RPMI8226 (cell line): ENCODE measurements at regions not wholly inside any gene's neighbourhood (a gene's known extent, or its start where the extent isn't known, plus 50 kb on each side); places are given as distances from the start of the nearest gene placed in this dataset.
A peak's percentile ranks its signal among the peaks of the same experiment; 100 is the strongest.

Experiments
- DNase-seq: peaks from one replicate; pipeline ENCODE4 v3.0.0-alpha.2; 2015

DNA sequence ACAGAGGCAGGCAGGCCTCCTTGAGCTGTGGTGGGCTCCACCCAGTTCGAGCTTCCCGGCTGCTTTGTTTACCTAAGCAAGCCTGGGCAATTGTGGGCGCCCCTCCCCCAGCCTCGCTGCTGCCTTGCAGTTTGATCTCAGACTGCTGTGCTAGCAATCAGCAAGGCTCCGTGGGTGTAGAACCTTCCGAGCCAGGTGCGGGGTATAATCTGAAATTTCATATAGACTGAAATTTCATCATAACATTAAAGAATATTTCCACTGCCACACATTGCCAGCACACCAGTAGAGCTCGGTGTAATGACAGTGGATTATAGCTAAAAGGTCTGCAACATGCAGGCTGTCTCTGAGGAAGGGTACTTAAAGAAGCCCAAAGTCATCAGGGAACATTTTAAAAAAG lies 344.3 kb upstream of the COL8A1 start:
- DNase-seq, result peak; percentile 55

DNA sequence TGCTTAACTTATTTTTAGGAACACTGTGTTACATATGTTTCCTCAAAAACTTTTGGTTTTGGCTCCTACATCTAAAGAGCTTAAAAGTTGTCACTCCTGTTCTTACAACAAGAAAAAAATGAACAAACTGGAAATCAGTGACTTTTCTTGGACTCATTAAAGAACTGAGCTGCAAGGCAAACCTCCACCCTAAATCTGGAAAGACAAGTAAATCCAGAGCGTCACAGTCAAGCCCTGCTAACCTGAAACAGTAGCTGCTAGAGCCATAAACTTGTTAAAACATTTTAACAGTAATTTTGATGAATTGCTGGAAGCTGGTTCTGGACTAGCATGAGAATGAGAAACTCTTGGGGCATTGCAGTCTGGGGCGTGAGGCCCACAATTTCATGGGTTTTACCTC lies 350.5 kb upstream of the COL8A1 start:
- DNase-seq, result no peak

DNA sequence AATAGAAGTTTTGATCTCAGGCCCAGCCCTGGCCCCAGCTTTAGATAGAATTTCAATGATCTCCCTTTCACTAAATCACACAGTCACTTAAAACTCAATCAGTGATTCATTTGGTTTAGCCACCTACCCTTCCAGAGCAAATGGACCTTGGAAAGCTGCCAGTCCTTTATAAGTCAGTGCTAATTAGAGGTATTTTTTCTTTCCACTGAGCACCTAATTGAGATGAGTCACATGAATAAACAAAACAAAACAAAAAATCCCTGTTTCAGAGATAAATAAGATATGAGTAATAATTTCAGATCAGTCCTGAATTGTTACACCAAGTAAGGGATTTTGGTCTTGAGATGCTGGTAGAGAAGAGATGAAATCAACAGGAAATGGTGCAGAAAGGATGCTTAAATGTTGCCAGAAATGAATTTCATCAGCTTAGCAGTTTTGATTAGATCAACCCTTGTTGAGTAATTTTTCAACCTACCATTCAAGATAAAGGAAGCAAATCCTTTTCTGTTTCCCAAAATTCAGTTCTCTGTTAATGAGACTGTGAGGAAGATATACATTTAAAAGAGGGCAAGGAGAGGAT lies 352.0 kb upstream of the COL8A1 start:
- no peak for DNase-seq

DNA sequence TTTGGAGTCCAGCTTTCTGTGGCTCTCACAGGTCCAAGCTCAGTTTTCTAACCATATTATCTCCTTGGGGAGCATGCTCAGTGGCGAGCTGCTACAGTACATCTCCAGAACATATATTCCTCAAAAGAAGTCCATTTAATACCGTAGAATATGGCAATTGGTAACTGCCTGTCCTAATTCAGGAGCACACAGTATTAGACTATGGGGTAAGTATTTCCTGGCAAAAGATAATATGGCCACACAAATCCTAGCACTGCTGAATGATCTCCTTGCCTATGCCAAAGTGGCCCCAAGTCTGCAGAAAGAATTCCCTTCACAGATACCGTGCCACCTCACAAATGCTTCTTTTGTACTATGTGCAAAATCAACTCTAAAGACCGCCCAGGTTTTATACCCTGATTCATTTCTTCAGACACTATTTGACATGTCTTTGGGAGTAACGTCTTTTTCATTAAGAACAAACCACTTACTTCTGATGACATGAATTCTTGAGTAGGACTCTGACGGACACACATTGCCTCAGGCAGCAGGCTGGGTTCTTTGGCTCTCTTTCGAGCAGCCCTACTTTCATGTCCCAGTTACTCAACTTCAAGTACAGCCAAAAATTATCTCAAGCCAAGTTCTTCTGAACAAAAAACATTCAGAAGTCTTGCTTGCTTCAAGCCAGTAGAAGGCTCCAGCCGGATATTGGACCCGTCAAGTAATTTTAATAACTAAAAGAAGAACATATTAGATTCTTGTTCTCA lies 368.3 kb upstream of the DCBLD2 start:
- DNase-seq, result no peak

DNA sequence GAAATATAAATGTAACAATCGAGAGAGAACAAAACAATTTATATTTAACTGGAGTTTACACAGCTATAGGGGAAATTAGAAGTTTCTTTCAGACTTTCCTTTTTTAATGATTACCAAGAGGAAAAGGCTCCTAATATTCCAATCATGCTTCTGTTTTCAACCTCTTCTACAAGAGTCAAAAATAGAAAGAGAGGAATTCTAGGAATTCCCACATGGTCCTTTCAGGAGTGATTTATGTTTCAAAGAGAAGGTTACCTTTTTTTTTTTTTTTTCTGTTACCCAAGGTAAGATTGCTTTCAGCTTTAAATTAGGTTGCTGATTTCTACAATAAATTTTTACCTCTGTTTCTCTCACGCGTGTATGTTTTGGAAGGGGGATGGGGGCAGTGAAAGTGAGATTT lies 355.3 kb upstream of the DCBLD2 start:
- no peak for DNase-seq

DNA sequence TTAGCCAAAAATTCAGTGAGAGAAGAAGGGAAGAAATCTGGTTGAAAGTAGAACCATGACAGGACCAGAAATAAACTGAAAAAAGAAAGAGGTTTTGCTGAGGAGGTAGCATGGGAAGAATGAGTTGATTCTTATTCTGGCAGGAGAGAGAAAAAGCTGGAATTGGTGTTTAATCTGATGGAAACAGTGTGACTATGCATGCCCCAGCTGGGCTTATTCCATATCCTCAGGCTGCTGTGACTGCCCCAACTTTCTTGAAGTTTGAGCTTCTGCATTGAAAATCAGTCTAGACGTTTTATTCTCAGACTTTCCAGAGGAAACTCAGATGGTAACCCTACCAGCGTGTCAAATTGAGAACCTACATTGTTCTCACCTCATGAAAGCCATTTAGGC lies 352.5 kb upstream of the DCBLD2 start:
- DNase-seq, result no peak

DNA sequence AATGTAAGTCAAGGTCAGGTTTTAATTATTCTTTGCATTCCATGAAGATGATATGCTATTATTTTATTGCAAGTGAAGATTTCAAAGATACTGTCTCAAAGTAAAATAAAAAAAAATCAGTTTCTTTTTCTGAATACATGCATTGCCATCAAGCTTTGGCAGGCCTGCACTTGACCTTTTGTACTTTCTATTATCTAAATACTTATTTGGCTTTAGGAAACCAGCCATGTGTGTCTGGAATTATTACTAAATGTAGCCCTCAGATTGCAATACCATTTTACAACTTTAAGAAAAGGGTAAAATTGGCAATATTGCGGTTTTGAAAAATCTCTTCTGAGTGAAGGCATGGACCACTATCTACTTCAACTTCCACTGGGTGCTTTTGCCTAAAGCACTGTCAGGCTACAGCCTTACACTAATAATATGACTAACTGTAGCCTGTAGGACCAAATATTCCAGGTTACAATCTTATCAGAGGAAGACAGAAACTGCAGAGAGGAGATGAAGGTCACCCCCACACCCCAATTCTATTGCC lies 349.4 kb upstream of the DCBLD2 start:
- DNase-seq, result peak; percentile 33

DNA sequence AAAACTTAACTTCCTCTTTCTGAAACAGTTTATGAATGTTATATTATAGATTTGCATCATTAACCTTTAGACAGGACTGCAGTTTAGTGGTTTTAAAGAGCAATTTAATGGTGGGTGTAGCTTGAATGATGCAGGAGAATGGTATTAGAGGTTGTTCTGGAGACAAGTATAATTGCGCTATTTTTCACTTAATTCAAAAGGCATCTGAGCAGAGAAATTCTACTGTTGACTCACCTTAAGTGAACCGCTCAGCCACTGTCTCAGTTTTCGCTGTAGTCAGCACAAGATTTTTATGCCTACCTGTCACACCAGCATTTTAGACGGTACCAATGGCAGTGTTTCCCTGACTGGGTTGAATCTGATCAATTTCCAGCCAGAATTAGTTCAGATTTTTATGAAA lies 348.8 kb upstream of the DCBLD2 start:
- peak; percentile 76 for DNase-seq

DNA sequence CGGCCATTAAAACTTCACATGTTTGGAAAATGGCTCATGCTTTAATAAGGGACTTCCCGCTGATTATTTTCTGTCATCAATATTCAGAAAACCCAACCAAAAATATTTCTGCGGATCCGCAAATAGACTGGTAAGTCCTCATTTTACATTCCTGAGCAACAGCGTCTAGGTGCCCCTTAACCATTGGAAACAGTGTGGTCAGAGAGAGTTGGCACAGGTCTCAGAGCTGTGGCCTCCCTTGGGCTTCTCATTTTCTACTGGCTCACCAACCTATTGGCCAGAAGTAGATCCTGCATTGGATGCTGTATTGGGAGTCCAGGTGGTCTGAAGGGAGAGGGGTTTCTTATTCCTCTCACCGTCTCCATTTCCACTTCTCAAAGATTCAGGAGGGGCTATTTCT lies 348.1 kb upstream of the DCBLD2 start:
- DNase-seq, result peak; percentile 31

DNA sequence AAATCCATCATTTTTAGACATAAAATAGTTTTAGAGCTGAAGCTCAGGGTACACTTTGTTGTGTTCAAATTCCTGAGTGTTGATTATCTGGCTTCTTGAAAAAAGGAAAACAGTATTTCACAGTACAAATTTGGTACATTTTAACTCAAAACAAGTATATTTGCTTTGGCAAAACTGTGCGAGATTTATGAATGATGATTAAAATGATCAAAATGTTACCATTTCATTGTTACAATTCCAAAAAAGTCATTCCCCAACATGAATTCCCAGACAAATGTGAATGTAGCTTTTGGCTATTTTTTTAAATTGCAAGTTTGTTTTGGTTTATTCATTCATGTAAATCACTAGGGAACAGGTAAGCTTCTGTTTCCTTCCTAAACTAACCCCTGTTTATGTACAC lies 347.4 kb upstream of the DCBLD2 start:
- no peak for DNase-seq

DNA sequence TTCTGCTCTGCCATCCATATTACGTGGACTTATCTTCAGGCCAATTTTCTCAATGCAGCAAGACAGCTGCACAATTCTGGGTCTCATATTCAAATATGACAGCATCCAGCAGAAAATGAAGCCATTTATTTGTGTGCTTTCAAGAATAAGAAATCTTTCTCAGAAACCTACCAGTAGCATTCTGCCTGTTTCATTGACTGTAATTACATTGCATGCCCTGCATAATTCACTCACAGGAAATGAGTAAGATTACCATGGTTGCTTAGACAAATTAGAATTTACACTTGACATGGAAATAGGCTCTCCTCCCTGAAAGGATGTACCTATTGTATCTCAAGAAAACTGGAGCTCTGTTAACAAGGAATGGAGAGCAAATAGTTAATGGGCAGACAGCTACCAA lies 346.6 kb upstream of the DCBLD2 start:
- no peak for DNase-seq

DNA sequence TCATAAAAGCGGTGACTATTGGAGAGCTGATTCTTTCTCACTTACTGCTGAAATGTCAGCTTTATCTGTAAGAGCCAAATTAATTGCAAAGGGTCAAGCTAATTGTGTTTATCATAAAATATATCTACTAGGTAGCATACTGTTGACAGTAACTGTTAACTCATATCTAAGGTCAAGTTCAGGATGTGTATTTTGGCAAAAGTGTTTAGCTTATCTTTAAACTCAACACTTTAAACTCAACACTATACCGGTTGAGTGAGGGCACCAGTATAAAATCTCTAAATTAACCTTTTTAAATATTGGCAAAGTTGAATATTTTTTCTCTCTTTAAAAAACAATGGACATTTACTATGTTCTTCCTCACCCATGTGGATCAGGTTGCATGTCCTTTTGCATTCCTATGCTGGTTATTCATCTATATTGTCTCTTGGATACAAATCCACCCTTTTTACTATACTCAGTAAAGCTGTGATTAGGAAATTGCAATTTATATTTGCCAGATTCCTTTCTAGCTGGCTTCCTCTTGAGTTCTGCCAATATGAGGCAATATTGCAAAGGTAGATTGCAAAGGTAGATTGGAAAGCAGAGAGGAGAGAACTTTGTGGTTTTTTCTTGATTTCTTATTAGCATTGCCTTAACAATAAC lies 344.6 kb upstream of the DCBLD2 start:
- no peak for DNase-seq

DNA sequence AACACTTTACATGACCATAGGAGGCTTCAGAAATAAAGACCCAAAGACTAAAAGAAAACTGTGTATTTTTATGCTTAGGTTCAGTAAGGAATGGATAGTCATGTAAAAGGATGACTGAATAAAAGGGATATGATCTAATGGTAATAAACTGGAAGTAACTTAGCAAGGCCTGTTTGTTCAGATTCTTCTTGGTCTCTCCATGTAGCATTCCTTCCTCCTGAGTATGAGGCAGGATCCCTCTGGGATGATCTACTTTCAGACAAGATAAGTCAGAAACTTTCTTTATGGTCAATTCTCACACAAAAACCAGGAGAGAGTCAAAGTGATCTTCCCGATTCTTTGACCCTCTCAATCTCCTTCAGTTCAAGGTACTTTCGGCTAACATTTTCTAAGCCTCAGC lies 340.8 kb upstream of the DCBLD2 start:
- DNase-seq, result no peak

DNA sequence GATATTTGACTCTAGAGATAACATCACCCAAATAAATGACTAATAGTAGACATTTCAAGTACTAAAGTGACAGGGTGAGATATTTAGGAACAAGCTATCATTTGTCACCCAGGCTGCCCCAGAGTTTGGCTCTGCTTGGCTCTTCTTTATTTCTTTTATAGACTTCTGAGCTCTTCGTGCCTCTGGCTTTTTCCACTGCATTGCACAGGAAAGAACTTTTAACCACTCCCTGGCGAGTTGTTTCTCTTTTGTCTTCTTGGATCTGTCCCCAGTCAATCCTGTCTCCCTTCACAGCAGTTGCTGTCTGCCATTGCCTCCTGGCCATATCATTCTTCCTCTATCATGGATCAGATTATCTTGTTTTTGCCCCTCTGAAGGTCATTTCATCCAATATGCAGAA lies 339.2 kb upstream of the DCBLD2 start:
- DNase-seq, result no peak

DNA sequence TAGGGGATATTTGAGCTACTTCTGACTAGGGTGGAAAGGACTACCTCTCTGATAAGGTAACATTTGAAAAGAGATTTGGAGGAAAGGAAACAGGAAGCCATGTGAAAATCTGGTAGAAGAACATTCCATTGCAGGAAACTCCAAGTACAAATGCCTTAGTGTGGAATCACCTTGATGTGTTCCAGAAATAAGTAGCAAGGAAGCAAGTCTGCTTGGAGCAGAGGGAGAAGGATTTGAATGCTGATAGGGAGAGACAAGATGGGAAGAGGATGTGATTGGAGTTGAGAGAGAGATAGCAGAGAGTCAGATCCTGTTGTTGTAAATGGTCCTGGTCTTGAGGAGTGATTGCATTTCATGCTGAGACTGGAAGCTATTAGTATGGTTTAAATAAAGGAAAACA lies 335.1 kb upstream of the DCBLD2 start:
- no peak for DNase-seq

DNA sequence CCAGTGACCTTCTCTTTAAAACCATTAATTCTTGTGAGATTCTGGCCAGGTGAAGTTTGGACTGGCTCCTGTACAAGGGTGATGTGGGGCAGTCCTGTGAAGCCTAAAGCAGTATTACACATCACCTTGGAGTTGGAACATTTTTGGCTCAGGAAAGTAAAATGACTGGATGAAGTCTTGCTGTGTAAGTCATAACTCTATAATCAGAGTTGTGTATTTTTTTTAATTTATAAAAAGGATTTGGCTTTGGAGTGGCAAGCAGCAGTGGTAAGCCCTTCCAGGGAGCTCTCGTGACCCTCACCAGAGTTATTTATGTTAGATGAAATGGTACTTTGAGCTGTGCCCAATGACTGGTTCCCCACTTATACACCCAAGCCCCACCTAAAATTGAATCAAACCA lies 331.2 kb upstream of the DCBLD2 start:
- DNase-seq, result no peak

DNA sequence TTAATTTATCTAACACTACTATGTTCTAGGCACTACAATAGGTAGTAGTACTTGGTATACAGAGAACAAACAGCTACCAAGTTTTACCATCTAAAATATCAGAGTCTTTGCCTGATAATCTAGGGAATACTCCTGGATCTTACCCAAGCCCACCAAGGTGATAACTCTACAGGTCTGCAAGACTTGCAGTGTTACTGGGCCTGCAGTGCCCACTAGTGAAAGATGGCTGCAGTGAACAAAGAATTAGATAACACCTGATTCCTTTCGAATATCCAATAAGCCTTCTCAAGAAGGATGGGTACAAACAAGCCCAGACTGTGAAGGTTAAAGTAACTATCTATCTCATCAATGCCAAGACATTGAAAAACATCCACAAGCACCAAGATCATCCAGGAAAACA lies 317.0 kb upstream of the DCBLD2 start:
- no peak for DNase-seq

DNA sequence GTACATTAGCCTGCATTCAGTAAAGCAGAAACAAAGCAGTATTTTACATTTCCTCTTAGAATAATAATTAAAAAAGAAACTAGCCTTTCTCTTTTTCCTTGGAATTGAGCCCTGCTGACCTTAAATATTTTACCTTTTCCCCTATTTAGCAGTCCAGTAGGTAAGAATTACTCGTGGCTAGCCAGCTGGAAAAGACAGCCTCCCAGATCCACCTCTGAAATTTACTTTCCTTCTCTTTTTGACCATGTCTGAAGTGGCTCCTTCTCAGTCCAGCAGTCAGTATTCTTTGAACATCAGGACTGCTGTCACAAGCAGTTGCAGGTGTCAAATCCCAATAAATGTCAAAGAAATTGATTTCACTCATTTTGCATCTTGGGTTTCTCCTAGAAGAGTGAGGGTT lies 311.5 kb upstream of the DCBLD2 start:
- no peak for DNase-seq

DNA sequence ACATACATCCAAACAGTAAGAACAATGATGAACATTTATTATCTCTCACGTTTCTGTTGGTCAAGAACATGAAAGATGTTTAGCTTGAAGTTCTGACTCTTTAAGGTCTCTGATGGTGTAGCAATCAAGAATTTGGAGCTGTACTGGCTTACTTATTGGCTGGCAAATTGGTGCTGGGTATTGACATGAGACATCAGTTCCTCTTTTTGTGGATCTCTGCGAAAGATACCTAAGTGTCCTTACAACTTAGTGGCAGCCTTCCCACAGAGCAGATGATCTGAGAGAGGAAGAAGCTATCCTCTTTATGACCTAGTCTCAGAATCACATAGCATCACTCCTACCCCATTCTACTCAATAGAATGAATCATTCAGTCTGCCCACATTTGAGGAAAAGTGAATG lies 309.8 kb upstream of the DCBLD2 start:
- no peak for DNase-seq

DNA sequence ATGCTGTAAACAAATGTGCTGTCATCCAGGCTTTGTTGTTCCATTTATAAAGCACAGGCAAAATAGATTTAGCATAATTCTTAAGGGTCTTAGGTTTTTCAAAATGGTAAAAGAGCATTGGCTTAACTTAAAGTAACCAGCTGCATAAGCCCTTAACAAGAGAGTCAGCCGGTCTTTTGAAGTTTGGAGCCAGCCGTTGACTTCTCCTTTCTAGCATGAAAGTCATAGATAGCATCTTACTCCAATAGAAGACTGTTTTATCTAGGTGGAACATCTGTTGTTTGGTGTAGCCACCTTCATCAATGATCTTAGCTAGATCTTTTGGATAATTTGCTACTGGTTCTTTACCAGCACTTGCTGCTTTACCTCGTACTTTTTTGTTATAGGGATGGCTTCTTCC lies 297.5 kb upstream of the DCBLD2 start:
- DNase-seq, result no peak

DNA sequence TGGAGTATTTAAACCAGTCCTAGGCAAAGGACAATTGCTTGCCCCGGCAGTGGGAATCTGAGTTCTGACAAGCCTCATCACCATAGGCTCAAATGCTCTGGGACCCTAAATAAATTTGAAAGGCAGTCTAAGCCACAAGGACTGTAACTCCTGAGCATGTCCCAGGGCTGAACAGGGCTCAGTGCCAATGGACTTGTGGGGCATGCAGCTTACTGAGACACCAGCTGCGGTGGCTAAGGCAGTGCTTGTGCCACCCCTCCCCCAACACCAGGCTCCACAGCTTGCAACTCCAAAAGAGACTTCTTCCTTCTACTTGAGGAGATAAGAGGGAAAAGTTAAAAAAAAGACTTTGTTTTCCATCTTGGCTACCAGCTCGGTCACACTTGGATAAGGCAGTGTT lies 289.7 kb upstream of the DCBLD2 start:
- no peak for DNase-seq

DNA sequence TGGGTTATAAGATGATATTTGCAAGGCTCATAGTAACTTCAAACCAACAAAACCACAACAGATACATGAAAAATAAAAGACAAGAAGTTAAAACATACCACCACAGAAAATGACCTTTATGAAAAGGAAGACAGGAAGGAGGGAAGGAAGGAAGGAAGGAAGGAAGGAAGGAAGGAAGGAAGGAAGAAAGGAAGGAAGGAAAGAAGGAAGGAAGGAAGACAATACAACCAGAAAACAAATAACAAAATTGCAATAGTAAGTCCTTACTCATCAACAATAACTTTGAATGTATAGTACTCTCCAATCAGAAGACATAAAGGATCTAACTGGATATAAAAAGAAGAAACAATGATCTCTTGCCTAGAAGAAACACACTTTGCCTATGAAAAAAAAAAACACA lies 287.4 kb upstream of the DCBLD2 start:
- no peak for DNase-seq

DNA sequence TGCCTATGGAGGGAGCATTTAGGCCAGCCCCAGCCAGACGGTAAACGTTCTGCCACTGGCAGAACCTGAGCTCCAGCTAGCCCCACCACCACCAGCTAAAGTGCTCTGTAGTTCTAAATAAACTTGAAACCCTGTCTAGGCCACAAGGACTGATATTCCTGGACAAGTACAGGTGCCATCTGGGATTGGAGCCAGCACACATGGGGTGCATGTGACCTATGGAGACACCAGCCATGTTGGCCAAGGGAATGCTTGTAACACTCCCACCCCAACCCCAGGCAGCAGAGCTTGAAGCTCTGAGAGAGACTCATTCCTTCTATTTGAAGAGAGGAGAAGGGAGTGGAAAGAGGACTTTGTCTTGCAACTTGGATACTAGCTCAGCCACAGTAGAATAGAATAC lies 284.5 kb upstream of the DCBLD2 start:
- no peak for DNase-seq

DNA sequence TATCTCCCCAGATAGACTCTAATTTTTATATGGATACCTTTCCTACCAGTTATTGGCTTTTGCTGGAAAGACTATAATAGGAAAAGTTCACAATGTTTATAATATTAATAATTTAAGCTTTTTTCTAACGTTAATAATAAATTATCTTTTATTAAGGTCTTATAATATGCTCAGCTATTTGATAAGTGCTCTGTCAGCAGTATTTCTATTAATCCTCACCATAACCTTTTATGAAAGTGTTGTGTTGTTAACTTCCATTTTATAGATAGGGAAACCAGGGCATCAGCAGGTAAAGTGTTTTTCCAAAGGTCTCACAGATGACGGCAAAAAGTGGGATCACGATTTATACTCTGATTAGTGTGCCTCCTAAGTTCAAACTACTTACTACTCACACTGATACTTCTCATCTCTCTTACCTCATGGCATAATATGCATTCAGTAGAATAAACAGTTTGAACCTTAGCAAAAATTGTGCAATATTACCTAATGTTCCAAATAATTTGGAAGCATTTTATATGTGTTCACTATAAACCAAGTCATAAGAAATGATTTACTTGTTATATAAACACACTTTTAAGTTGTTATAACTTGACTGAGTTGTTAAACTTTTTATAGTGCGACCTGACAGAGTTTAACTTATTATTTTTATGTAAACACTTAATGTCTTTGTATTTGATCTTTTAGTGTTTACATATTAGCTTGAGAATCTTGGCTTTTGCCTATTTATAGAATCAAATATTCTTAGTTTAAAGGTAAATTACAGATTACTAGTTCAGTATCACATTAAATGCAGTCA lies 274.9 kb upstream of the DCBLD2 start:
- no peak for DNase-seq
